ENCODE measurements at regions not wholly inside any gene's neighbourhood (a gene's known extent, or its start where the extent isn't known, plus 50 kb on each side); places are given as distances from the start of the nearest gene placed in this dataset.
"Not testable (repeated sequence)": the region's sequence is repeated elsewhere in the genome, so short reads cannot be mapped to it uniquely, and the experiment has no call there.

DNA sequence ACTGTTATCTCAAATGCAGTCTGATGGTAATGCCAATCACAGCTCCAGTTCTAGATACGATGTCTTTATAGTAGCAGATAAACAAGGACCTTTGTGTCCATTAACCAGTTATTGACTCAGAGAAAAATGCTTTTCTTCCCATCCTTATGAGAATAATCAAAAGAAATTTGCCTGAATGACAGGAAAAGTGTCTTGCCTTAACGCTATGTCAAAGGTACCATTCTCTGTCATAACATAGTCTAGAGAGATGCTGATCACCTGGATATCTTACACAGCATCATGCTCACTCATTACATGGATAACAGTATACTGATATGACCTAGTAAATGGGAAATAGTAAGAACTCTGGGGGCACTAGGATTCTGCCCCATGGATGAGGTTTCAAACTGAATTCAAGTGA, 151.7 kb upstream of the NEGR1 start:
- intact Hi-C loops (cut with DNase I; ENCODE audit: low total_unique reads), result no loop called here
- DNase-seq, result no peak
- H3K9me3 ChIP-seq, result no peaks in the 10 kb centered on the region
- 83 to 88% methylated on average over 2 of the region's 2 CpGs for WGBS, 2 donors
- H3K36me3 ChIP-seq (ENCODE audit: low read depth, missing control alignments), result no peaks in the 10 kb centered on the region
- no peak overlapping the region for H3K27ac ChIP-seq
- no peaks in the 10 kb centered on the region for H3K4me1 ChIP-seq
- TF ChIP-seq, protein P1, sequence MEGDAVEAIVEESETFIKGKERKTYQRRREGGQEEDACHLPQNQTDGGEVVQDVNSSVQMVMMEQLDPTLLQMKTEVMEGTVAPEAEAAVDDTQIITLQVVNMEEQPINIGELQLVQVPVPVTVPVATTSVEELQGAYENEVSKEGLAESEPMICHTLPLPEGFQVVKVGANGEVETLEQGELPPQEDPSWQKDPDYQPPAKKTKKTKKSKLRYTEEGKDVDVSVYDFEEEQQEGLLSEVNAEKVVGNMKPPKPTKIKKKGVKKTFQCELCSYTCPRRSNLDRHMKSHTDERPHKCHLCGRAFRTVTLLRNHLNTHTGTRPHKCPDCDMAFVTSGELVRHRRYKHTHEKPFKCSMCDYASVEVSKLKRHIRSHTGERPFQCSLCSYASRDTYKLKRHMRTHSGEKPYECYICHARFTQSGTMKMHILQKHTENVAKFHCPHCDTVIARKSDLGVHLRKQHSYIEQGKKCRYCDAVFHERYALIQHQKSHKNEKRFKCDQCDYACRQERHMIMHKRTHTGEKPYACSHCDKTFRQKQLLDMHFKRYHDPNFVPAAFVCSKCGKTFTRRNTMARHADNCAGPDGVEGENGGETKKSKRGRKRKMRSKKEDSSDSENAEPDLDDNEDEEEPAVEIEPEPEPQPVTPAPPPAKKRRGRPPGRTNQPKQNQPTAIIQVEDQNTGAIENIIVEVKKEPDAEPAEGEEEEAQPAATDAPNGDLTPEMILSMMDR (IDR thresholded peaks at IDR 0.05), result no peak
- TF ChIP-seq POLR2A (IDR thresholded peaks at IDR 0.05), result no peak
- no peak overlapping the region for H3K4me3 ChIP-seq
- no peaks in the 10 kb centered on the region for H3K27me3 ChIP-seq

DNA sequence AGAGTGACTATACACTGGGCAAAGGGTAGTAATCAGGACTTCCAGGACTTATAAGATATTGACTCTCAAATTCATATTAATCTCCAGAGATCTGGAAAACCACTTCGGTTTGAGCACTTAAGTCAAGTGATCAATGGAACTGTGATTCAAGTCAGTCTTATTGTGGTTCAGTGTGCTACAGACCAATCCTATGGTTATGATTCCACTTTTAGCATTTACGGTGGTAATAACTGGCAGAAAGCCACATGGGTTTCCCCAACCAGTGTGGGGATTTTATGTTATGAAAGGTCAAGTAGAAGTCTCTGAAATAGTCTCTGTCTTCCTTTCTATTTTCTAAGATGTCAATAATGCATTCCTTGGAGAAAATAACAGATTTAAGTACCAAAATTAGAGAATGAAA, 151.3 kb upstream of the NEGR1 start:
- intact Hi-C loops (cut with DNase I; ENCODE audit: low total_unique reads), result no loop called here
- TF ChIP-seq, protein P1 (IDR thresholded peaks at IDR 0.05), result no peak
- no peak for TF ChIP-seq POLR2A (IDR thresholded peaks at IDR 0.05)

DNA sequence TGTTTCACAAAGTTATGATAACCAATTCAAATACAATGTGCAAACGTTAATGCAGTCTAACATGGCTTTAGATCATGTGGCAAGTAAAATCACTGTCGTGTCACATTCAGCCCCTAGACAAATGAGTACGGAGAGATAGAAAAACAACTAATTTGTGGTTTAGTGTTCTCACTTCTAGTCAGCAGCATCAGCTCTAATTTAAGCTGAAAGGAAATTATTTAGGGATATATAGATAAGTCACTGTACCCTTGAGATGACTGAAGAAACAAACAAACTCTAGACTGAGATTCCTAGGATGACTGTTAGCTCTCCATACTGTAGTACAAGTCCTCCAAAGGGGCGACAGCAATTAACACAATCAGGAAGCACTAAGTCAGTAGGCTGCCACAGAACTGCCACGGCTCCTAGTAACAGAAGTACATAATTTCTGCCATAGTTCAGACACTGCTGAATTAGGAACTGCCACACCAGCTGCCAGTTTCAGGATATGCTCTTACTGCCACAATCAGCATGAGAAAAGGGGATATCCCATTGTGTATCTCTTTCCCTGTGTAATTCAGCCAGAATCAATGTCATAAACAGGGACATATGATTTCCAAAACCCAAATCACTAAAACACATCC, 150.4 kb upstream of the NEGR1 start:
- no peaks in the 10 kb centered on the region for H3K36me3 ChIP-seq (ENCODE audit: low read depth, missing control alignments)
- no peaks in the 10 kb centered on the region for H3K27me3 ChIP-seq
- H3K4me1 ChIP-seq, result no peaks in the 10 kb centered on the region
- TF ChIP-seq, protein P1 (IDR thresholded peaks at IDR 0.05), result no peak
- no peak for TF ChIP-seq POLR2A (IDR thresholded peaks at IDR 0.05)
- no peak overlapping the region for H3K4me3 ChIP-seq
- WGBS, 2 donors, result 76 to 85% methylated on average over 5 of the region's 5 CpGs
- no peak overlapping the region for H3K27ac ChIP-seq
- intact Hi-C loops (cut with DNase I; ENCODE audit: low total_unique reads), result no loop called here
- no peak for DNase-seq
- H3K9me3 ChIP-seq, result no peaks in the 10 kb centered on the region

More for the DNA sequence above, 151.3 kb upstream of the NEGR1 start:
- DNase-seq, result no peak
- H3K27ac ChIP-seq, result no peak overlapping the region
- H3K4me1 ChIP-seq, result no peaks in the 10 kb centered on the region
- no peaks in the 10 kb centered on the region for H3K36me3 ChIP-seq (ENCODE audit: low read depth, missing control alignments)
- WGBS, 2 donors, result 71 to 79% methylated on average over 2 of the region's 2 CpGs
- no peaks in the 10 kb centered on the region for H3K27me3 ChIP-seq
- no peaks in the 10 kb centered on the region for H3K9me3 ChIP-seq
- no peak overlapping the region for H3K4me3 ChIP-seq

DNA sequence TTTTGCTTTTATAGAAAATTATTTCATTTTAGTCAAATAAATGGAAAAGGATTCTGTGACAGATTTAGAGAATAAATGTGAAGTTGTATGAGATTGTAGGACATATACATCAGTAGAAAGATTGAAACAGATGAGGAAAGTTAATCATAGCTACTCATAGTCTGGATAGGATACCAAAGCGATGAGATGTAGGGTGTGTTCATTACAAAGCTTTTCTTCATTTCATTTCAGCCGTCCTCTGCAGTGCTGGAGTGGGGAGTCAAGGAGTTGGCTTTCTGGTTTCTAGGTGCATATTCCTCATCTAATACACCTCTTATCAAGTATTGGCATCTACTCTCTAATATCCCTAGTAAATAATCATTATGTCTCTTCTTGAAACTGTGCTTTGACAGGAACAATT, 149.5 kb upstream of the NEGR1 start:
- intact Hi-C loops (cut with DNase I; ENCODE audit: low total_unique reads), result no loop called here
- H3K27me3 ChIP-seq, result no peaks in the 10 kb centered on the region
- H3K36me3 ChIP-seq (ENCODE audit: low read depth, missing control alignments), result no peaks in the 10 kb centered on the region
- no peak overlapping the region for H3K4me3 ChIP-seq
- no peak overlapping the region for H3K27ac ChIP-seq
- no peak for DNase-seq
- H3K4me1 ChIP-seq, result no peaks in the 10 kb centered on the region
- TF ChIP-seq POLR2A (IDR thresholded peaks at IDR 0.05), result no peak
- TF ChIP-seq, protein P1 (IDR thresholded peaks at IDR 0.05), result no peak
- 91 to 92% methylated on average over 2 of the region's 2 CpGs for WGBS, 2 donors
- no peaks in the 10 kb centered on the region for H3K9me3 ChIP-seq

DNA sequence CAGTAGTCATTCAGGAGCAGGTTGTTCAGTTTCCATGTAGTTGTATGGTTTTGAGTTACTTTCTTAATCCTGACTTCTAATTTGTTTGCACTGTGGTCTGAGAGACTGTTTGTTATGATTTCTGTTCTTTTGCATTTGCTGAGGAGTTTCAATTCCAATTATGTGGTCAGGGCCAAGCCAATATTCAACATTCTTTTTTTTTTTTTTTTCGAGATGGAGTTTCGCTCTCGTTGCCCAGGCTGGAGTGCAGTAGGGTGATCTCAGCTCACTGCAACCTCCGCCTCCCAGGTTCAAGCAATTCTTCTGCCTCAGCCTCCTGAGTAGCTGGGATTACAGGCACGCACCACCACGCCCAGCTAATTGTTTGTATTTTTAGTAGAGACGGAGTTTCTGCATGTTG, 145.9 kb upstream of the NEGR1 start:
- H3K4me1 ChIP-seq; H3K9me3 ChIP-seq; H3K4me3 ChIP-seq; H3K27me3 ChIP-seq; H3K27ac ChIP-seq; H3K36me3 ChIP-seq (ENCODE audit: low read depth, missing control alignments); intact Hi-C loops (cut with DNase I; ENCODE audit: low total_unique reads); DNase-seq: not testable (repeated sequence)
- 90 to 97% methylated on average over 7 of the region's 7 CpGs for WGBS, 2 donors

All from testis (tissue), 2 donors.